Vagina (tissue), 2 donors: ENCODE measurements at regions not wholly inside any gene's neighbourhood (a gene's known extent, or its start where the extent isn't known, plus 50 kb on each side); places are given as distances from the start of the nearest gene placed in this dataset.

Experiments used
- DNase-seq, 2 donors: peaks; one replicate each; pipeline ENCODE4 v3.0.0-alpha.2; 2017; ENCODE audit errors: extremely low spot score in 2 of 2
- H3K27ac ChIP-seq: fragments of 200-600 bp; sonication (generic); one replicate; pipeline ENCODE4 v1.5.1; 2019
- H3K27me3 ChIP-seq: fragments of 200-600 bp; sonication (generic); one replicate; pipeline ENCODE4 v1.5.1; 2019
- H3K36me3 ChIP-seq, 2 donors: fragments of 200-600 bp; sonication (generic); one replicate each; pipeline ENCODE4 v1.5.1; 2017 to 2019
- H3K4me1 ChIP-seq: fragments of 200-600 bp; sonication (generic); one replicate; pipeline ENCODE4 v1.5.1; 2019
- H3K4me3 ChIP-seq, 2 donors: fragments of 200-600 bp; sonication (generic); 1 replicate in 1 of 2; 2 replicates in 1 of 2; pipeline ENCODE4 v1.5.1; 2016 to 2019
- H3K9me3 ChIP-seq: fragments of 200-600 bp; sonication (generic); one replicate; pipeline ENCODE4 v1.5.1; 2019
- CTCF ChIP-seq, 3 experiments: fragments of 450-650 bp in 2 of 3; fragments of 200-600 bp in 1 of 3; sonication (generic) in 1 of 3; IDR thresholded peaks; one replicate each; pipeline ENCODE4 v1.5.1; 2017 to 2019; ENCODE audit warnings: antibody characterized with exemption in 3 of 3, mild to moderate bottlenecking in 2 of 3, moderate library complexity in 2 of 3
- POLR2A ChIP-seq, 2 donors: fragments of 450-650 bp; IDR thresholded peaks; one replicate each; pipeline ENCODE4 v1.6.1; 2017; ENCODE audit warnings: antibody characterized with exemption in 2 of 2, mild to moderate bottlenecking in 2 of 2, moderate library complexity in 2 of 2
- POLR2AphosphoS5 ChIP-seq, 2 donors: sonication (generic); formaldehyde crosslinking; IDR thresholded peaks; one replicate each; pipeline ENCODE4 v1.9.0; 2017; ENCODE audit warnings: antibody characterized with exemption in 2 of 2, mild to moderate bottlenecking in 2 of 2, low read depth in 1 of 2; ENCODE audit not compliant: insufficient read depth in 1 of 2
- intact Hi-C: fragments of 100-400 bp; cut with DNase I; formaldehyde crosslinking; loops from one replicate; pipeline ENCODE4 v1.15.1; 2023

GRCh38 chr5:107232293-107232692 lies 438.4 kb downstream of the EFNA5 start:
- Histone ChIP-seq H3K27ac (no peak overlapping the region), H3K9me3 (no peaks in the 10 kb centered on the region), H3K4me3 (no peak overlapping the region), H3K4me1 (no peaks in the 10 kb centered on the region), H3K36me3 (no peaks in the 10 kb centered on the region), H3K27me3 (no peaks in the 10 kb centered on the region)
- DNase-seq = no peak
- intact Hi-C loops = no loop called here
- TF ChIP-seq POLR2AphosphoS5 (IDR thresholded peaks at IDR 0.05; ENCODE audit: insufficient read depth in 1 of 2, low read depth in 1 of 2) (no peak), CTCF (IDR thresholded peaks at IDR 0.05) (no peak), POLR2A (IDR thresholded peaks at IDR 0.05) (no peak)

- Histone ChIP-seq H3K27me3 (no peaks in the 10 kb centered on the region), H3K36me3 (no peaks in the 10 kb centered on the region), H3K27ac (no peak overlapping the region), H3K4me3 (no peak overlapping the region), H3K9me3 (no peaks in the 10 kb centered on the region), H3K4me1 (no peaks in the 10 kb centered on the region)
- no peak for TF ChIP-seq POLR2AphosphoS5 (IDR thresholded peaks at IDR 0.05; ENCODE audit: insufficient read depth in 1 of 2, low read depth in 1 of 2)
- TF ChIP-seq CTCF (IDR thresholded peaks at IDR 0.05) = no peak
- no peak for TF ChIP-seq POLR2A (IDR thresholded peaks at IDR 0.05)
- DNase-seq = no peak
- intact Hi-C loops = no loop called here
These were observed 439.5 kb downstream of the EFNA5 start for GRCh38 chr5:107231191-107231590.

- Histone ChIP-seq H3K27ac (no peak overlapping the region), H3K4me1 (no peaks in the 10 kb centered on the region), H3K27me3 (no peaks in the 10 kb centered on the region), H3K4me3 (no peak overlapping the region), H3K9me3 (no peaks in the 10 kb centered on the region), H3K36me3 (no peaks in the 10 kb centered on the region)
- no peak for DNase-seq
- TF ChIP-seq POLR2AphosphoS5 (IDR thresholded peaks at IDR 0.05; ENCODE audit: insufficient read depth in 1 of 2, low read depth in 1 of 2) (no peak), CTCF (IDR thresholded peaks at IDR 0.05) (no peak), POLR2A (IDR thresholded peaks at IDR 0.05) (no peak)
- intact Hi-C loops = no loop called here
These were observed 440.4 kb downstream of the EFNA5 start for GRCh38 chr5:107230367-107230766.

- intact Hi-C loops = no loop called here
- H3K9me3 ChIP-seq = no peaks in the 10 kb centered on the region
These were observed 442.5 kb downstream of the EFNA5 start for GRCh38 chr5:107228226-107228625.

GRCh38 chr5:107224272-107224671 lies 446.5 kb downstream of the EFNA5 start:
- Histone ChIP-seq H3K4me1 (no peaks in the 10 kb centered on the region), H3K27ac (no peak overlapping the region), H3K9me3 (no peaks in the 10 kb centered on the region), H3K27me3 (no peaks in the 10 kb centered on the region), H3K4me3 (no peak overlapping the region), H3K36me3 (no peaks in the 10 kb centered on the region)
- intact Hi-C loops = no loop called here
- no peak for TF ChIP-seq POLR2AphosphoS5 (IDR thresholded peaks at IDR 0.05; ENCODE audit: insufficient read depth in 1 of 2, low read depth in 1 of 2)
- no peak for TF ChIP-seq POLR2A (IDR thresholded peaks at IDR 0.05)
- TF ChIP-seq CTCF (IDR thresholded peaks at IDR 0.05) = no peak
- DNase-seq = no peak

More at GRCh38 chr5:107228226-107228625, 442.5 kb downstream of the EFNA5 start:
- TF ChIP-seq POLR2AphosphoS5 (IDR thresholded peaks at IDR 0.05; ENCODE audit: insufficient read depth in 1 of 2, low read depth in 1 of 2) (peak in 1 of 2 donors; percentile 50), CTCF (IDR thresholded peaks at IDR 0.05) (no peak)
- Histone ChIP-seq H3K4me1 (no peaks in the 10 kb centered on the region), H3K27me3 (no peaks in the 10 kb centered on the region), H3K27ac (no peak overlapping the region), H3K36me3 (no peaks in the 10 kb centered on the region), H3K4me3 (no peak overlapping the region)
- DNase-seq = no peak
